ENCODE measurements at regions not wholly inside any gene's neighbourhood (a gene's known extent, or its start where the extent isn't known, plus 50 kb on each side); places are given as distances from the start of the nearest gene placed in this dataset.
A peak's percentile ranks its signal among the peaks of the same experiment; 100 is the strongest.
"Not testable (repeated sequence)": the region's sequence is repeated elsewhere in the genome, so short reads cannot be mapped to it uniquely, and the experiment has no call there.

DNA sequence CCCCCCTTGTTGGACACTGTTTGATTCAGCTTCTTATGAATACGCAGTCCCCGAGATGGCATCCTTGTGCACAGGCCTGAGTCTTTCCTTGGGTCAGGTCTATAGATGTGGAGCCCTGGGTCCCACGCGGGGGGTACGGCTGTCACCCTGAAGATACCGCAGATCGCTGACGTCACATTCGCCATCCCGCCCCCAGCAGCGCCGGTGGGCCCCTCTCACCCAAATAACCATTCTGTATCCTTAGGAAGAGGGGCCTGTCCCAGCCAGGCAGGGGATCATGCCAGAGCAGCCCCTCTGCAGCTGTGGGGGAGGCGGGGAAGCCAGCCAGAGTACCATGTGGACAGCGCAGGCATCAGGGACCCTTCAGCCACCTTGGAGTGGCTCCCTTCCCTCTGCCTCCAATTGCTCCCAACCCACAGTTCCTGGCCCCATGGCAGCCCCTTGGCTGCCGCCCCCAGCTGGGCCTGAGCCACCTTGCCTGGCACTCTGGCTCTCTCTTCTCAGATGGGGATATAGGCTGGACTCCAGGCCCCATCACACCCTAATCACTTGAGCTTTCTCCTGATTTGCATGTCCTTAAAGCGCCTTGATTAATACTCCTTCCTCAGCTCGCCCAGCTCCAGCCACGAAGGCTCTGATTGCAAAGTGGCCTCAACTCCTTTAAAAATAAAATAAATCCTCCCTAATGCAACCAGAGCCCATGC, 189.8 kb downstream of the C9orf50 start:
- DNase-seq: no peak

DNA sequence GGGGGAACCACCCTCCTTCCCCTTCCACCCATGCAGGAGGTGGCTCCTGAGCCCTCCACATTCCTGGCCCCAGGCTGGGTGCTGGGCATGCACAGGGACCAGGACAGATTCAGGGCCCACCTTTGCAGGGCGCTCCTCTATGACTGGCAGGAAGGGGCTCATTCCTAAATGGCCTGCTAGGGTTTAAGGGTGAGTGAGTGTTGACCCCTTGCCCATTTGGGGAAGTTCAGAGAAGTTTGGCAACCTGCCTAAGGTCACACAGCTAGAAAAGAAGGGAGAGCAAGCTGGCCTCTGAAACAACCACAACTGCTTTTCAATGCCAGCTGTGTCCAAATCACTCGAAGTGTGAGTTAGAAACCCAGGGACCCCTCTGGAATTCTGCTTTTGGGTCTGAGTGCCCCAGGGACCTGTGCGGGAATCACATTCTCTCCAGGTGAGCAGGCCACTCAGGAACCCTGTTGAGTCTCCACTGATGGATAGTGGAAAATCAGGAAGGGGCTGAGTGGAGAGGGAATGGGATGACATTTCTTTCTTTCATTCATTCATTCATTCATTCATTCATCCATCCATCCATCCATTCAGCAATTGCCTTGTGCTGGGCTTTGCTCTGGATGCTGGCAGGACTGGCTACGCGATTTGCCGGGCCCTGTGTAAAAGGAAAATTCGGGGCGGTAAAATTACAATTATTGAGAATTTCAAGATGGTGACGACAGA, 191.9 kb downstream of the C9orf50 start:
- no peak for DNase-seq

DNA sequence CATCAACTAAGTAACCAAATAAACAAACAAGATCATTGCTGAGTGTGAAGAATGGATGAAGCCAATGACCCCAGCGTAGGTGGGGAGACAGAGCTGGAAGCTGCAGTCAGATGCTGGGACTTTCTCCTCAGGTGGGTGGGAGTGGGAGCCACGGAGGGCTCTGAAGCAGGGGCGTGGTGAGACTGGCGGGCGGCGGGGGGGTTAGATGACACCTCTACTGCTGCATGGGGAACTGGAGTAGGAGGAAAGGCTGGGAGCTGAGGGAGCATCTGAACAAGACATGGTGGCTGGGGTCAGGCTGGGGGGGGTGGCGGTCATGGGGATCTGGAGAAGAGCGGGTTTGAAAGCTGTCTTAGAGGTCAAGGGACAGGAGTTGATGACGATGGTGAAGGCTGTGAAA, 193.8 kb downstream of the C9orf50 start:
- DNase-seq: no peak

DNA sequence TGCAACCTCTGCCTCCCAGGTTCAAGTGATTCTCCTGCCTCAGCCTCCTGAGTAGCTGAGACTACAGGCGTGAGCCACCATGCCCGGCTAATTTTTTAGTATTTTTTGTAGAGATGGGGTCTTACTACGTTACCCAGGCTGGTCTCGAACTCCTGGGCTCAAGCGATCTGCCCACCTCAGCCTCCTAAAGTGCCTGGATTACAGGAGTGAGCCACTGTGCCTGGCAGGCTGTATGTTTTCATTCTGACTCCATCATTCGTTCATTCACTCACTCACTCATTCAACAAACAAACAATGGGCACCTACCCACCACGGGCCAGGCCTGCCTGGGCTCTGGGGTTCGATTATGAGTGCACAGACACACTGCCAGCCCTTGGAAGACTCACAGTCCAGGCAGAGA, 197.1 kb downstream of the C9orf50 start:
- DNase-seq: not testable (repeated sequence)

DNA sequence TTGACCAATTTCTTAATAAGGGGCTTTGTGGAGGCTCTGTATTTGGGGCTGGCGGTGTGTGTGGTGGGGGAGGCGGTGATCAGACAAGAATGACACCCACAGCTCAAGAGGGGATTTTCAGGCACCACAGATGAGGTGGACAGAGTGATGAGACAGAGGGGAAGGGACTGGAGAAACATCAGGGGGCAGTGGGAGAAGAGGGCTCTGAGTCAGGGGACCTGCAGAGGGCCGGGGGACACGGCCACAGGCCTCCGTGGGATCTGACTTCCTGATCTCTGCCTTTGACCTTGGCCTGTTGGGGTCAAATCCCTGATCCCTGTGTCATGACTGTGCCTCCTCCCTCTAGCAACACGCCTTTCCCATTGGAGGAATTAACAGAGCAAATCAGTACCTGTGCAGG, 197.7 kb downstream of the C9orf50 start:
- no peak for DNase-seq

DNA sequence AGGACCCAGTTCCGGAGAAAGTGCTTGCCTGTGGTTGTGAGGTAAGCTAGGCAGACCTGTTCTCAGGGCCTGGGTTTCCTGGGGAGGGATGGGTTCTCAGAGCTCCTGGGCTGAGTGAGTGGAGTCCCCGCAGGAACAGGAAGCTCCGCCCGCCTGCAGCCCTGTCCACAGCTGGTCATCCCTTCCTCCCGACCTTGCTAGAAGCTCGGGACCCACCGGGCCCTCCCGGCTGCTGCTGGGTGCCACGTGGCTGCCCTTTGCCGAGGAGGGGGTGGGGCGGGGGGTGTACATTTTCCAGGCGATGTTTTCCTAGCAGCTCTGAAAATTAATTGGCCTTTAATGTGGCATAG, 198.1 kb downstream of the C9orf50 start:
- DNase-seq: no peak

DNA sequence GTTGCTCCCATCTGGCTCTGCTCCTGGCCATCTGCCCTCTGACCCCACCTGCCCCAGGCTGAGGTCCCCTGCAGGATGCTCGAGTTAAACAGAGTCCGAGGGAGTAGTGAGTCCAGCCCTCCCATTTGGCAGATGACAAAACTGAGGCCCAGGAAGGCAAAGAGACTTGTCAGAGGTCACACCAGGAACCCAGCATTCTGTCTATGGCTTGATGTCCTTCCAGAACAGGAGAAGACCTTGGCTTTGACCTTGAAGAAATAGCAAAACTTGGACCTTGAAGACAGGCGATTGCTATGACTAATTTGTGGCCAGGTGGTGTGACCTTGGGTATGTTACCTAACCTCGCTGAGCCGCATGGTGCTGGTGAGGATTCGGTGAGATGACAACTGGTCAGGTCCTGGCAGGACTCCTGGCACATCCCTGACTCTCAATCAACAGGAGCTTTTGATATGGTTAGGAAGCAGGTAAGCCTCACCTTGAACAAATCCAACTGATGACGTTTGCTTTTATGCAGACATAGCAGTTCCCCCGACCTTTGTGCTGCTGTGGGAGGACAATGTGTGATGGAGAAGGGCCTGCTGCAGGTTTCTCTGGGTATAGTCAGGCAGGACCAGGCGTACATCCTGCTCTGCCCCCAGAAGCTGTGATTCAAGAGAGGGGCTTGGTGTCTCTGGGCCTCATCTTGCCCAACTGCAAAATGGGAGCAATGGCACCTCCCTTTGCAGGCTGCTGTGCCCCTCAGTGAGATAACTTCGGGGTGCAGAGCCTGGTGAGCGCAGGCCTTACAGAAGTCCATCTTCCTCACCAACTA, 198.7 kb downstream of the C9orf50 start:
- no peak for DNase-seq

DNA sequence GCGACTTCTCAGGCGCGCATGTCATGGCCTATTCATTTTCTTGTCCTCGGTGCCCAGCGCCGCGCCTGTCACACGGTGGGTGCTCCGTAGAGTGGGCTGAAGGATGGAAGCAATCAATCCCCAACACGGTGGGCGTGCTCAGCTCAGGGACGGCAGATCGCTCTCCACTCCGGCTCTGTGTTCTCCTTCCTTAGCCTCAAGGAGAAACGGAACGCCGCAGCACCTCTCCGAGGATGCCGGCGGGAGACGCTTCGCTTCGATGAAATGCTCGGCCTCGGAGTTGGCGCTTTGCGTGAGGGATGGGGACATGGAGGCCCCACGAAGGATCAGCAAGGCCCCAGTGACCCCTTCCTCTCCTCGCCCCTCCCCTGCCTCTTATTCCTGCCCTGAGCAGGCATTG, 199.5 kb downstream of the C9orf50 start:
- no peak for DNase-seq

DNA sequence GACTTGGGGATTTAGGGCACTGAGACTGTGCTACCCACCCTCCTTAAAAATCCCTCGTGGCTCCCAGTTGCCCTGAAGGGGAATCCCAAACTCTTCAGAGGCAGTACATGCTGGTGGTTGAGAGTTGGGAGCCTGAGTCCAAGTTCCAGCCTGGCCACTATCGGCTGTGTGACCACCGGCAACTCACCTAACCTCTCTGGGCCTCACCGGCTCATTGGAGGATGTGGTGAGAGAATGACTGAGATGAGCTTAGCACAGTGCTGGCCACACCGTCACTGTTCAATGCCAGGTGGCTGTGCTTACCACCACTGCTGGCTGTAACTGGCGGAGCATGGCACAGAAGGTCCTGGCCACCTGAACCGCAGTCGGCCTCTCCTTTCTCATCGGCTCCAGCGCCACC, 200.2 kb downstream of the C9orf50 start:
- no peak for DNase-seq

DNA sequence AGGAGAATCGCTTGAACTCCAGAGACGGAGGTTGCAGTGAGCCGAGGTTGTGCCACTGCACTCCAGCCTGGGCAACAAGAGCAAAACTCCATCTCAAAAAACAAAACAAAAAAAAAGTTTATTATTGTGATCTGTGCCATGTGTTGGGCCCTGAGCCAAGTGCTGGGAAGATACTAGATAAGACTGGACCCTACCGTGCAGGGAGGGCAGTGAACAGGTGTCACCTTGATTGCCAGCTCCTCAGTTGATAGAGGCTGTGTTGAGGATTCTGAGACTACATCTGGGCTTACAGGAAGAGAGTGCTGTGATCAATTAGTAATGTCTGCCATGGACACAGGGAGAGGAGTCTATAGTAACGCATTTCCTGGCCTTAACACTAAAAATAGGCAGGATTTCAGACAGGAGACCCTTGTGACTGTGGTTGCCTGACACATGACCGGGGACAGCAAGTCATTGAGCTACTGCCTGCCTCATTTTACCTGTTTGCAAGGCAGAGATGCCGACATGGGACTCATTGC, 201.5 kb downstream of the C9orf50 start:
- DNase-seq: no peak

DNA sequence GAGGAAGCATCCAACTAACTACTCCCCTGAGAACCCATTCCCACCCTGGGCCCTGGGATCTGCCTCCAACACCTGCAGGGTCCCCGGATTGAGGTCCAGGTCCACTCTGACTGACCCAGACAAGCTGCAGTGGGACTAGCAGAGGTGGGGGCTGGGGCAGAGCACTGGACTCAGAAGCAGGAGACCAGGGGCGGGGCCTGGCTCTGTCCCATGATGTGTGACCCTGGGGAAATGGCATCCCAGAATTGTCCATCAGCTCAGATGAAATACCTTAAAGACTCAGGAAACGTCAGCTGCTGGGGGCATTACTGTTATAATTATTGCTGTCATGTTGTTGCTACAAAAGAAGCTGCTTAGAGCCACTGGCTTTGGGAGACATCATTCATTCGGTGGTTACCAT, 202.4 kb downstream of the C9orf50 start:
- DNase-seq: no peak

DNA sequence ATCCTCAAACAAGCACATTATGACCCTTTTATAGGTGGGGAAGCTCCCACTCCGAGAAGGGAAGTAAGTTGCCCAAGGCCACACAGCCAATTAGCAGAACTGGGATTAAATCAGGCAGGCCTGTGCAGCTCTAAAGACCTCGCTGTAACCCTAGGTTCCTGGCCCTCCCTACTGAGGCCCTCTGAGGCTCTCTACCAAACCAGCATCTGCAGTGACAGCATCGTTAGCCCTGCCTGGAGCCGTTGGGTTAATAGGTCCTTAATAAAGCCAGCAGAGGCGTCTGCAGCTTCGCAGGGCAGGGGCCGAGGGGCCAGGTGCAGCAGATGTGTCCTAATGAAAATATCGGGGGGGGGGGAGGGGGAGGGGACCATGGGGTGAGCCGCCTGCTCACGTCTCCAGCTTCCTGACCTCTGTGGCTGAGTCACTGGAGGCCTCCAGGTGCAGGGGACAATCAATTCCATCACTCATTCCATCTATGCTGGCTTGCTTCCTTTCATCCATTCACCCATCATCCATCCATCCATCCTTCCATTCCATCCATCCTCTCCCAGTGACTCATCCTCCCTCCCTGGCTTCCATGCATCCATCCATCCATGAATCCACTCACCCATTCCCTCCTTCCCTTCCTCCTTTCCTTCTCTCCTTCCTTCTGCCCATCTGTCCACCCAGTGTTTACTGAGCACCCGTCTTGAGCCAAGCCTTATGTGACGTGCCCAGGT, 203.9 kb downstream of the C9orf50 start:
- DNase-seq: no peak

DNA sequence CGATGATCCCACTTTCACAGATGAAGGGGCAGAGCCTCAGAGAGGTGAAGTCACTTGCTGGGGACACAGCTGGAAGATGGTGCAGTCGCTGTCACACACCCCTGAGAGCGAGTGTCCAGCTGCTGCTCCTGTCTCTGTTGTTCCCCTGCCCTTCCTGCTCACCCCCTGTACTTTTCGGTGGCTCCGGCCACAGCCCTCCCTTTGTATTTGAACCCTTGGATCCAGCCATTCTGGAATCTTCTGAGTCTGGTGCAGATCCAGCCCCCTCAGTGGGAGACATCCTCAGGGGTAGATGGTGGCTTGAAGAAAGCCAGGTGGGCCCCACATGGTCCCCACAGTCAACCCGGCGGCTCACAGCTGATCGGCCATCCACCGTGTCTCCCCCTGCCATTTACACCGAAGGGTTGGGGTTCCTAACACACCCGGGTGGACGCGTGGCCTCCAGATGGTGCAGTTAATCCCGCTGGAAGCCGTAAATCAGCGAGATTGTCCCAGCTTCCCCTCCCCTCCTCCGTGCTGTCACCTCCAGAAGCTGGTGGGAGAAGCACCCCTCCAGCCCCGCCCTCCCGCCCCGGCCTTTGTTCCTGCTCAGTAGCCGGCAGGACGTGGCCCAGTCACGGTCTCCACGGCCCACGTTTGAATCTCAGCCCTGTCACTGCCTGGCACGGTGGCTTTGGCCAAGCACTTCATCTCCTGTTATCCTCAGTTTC, 204.8 kb downstream of the C9orf50 start:
- no peak for DNase-seq

DNA sequence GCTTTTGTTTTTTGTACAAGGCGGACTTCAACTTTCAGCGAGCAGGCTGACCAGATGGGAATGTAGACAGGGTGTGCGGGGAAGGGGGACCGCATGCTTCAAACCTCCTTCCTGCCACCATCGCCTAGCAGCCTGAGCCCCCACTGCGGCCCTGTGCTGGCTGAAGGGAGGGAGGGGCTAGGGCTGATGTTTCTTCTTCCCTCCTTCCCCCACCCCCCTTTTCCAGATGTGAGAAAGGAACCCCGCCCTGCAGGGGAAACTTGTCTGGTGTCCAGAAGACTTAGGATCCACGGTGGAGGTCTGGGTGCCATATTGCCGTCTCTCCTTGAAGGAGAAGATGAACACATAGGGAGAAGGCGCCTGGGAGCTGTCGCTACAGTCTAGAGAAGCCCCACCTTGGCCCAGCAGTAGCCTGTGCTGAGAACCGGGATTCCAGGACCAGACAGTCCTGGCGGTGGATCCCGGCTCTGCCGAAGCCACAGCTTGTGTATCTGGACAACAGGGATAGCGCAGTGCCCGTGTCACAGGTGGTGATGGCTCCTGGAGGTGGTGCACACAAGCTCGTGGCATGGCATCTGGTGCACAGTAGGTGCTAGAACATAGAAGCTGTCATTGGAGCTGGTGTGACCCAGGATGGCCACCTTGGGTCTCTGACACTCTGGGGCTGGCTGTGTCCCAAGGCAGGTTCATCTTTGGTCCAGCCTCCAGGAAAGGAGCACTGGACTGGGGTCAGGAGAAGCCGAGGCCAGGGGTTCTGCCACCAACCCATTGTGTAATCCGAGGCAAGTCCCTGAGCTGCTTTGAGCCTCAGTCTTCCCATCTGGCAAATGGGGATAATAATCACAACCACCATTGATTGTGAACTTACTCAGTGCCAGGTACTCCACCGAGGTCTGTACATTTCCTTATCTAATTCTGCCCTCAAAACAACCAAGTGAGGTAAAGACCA, 205.6 kb downstream of the C9orf50 start:
- DNase-seq: no peak

DNA sequence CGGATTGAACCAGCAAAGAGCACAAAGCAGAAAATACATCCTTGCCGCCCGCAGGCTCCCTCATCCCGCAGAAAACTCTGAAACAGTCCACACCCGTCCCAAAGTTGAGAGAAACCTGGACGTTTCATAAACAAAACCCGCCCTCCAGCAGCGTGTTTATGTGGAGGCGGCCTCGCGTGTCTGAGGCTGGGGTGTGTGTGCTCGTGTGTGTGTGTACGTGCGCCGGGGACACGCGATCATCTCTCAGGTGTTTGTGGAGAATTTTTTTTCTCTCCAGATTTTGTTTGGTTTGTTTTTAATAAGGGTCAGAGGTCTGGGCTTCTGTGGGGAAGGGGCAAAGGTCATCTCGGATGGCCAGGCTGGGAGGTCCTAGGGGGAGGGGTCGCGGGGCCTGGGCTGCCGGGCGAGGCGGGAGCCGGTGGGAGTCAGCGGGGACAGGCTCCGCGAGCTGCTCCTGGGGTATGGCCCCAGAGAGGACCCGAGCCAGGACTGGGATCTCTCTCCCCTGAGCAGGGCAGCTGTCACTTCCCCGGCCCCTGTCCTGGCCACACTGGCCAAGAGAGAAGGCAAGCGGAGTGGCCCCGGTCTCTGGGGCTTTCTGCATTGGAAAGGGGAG, 206.4 kb downstream of the C9orf50 start:
- DNase-seq: peak; percentile 37

DNA sequence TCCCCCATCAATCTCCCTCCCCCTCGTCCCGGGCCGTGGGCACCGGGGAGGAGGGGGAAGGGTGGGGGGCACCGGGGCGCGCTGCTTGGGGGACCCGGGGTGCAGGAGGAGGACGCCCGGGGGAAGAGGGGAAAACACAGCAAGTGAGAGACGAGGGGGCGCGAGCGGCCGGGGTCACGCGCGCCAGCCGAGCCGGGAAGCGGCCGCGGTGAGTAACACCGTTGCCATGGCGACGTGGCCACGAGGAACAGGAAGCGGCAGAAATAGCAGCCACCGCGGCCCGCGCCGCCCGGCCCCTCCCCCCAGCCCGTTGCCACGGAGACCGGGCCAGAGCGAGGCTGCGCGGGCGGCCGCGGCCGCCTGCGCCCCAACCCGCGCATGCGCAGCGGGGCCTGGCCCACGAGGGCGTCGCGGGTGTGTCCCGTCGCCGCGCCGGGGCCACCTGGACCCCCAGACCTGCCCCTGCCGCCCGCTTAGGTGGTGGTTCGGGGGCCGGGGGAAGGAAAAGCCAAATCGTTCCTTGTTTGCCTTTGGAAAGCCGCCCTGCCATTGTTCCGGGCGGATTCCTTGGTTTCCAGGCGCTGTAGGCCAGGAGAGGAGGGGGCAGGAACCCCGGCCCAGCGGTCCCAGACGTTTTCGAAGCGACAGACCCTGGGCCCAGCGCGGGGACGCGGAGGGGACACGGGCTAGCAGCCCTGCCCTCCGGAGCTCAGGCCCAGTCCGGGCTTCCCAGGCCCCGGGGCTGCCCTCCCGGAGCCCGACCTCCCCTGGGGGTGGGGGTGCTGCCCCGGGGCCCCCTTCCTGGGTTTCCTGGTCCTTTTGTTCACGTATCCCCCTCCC, 207.1 kb downstream of the C9orf50 start:
- DNase-seq: peak; percentile 99

DNA sequence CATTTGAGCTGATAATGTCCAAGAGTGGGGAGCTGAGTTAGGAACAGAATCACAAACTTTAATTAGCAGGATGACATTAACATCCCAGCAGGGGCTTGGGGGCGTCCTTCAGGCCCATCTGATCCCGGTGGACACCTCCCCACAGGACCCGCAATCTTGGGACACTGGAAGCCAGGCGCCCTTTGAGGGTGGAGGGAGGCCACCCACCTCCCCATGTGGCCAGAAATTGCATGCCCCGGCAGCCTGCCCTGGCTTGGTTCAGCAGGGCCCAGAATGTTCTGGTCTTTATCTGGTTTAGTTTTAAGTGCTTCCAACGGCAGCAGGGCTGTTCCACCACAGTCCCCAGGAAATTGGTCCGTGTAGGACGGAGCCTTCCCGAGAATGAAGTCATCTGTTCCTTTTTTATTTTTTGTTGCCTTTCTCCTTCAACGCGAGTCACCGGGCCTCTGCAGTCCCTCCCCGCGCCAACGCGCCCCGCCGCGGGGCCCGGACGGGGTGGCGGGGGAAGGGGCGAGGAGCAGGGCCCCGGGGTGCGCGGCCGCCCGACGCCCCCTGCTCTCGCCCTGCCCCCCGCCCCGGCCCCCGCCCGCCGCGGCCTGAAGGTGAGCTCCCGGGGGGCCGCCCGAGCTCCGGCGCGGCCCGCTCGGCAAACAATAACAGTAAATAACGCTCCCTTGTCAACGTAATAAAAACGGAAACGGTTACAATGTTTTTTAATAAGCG, 207.9 kb downstream of the C9orf50 start:
- peak; percentile 54 for DNase-seq

DNA sequence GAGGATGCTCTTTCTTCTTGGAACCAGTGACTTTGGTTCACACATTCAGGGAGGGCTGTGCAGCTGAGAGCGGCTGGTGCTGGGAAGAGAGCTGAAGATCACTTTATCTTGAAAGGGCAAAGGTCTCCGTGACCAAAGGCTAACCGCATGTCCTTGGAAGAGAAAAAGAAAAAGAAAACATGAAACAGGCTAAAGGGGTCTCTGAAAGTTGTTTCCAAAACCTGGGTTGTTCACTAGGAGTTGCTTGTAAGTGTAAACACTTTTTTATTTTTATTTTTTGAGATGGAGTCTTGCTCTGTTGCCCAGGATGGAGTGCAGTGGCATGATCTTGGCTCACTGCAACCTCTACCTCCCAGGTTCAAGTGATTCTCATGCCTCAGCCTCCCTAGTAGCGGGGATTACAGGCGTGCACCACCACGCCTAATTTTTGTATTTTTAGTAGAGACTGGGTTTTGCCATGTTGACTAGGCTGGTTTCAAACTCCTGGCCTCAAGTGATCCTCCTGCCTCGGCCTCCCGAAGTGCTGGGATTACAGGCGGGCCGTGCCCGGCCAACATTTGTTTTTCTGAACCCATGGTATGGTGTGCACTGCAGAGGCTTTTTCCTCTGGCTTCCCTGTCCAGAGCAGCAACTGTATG, 208.6 kb downstream of the C9orf50 start:
- DNase-seq: not testable (repeated sequence)
